Lower leg skin (tissue), 3 donors: ENCODE measurements at regions not wholly inside any gene's neighbourhood (a gene's known extent, or its start where the extent isn't known, plus 50 kb on each side); places are given as distances from the start of the nearest gene placed in this dataset.

Experiments
- POLR2A ChIP-seq, 2 donors: fragments of 450-650 bp; IDR thresholded peaks; one replicate each; pipeline ENCODE4 v1.6.1; 2016 to 2017; ENCODE audit warnings: antibody characterized with exemption in 2 of 2, mild to moderate bottlenecking in 1 of 2, moderate library complexity in 1 of 2
- TF ChIP-seq, protein P1 (sequence below), 3 donors: fragments of 450-650 bp; IDR thresholded peaks; one replicate each; pipeline ENCODE4 v1.5.1; 2016; ENCODE audit warnings: antibody characterized with exemption in 3 of 3, mild to moderate bottlenecking in 3 of 3, moderate library complexity in 2 of 3

- TF ChIP-seq, protein P1, sequence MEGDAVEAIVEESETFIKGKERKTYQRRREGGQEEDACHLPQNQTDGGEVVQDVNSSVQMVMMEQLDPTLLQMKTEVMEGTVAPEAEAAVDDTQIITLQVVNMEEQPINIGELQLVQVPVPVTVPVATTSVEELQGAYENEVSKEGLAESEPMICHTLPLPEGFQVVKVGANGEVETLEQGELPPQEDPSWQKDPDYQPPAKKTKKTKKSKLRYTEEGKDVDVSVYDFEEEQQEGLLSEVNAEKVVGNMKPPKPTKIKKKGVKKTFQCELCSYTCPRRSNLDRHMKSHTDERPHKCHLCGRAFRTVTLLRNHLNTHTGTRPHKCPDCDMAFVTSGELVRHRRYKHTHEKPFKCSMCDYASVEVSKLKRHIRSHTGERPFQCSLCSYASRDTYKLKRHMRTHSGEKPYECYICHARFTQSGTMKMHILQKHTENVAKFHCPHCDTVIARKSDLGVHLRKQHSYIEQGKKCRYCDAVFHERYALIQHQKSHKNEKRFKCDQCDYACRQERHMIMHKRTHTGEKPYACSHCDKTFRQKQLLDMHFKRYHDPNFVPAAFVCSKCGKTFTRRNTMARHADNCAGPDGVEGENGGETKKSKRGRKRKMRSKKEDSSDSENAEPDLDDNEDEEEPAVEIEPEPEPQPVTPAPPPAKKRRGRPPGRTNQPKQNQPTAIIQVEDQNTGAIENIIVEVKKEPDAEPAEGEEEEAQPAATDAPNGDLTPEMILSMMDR (IDR thresholded peaks at IDR 0.05) = no peak
- TF ChIP-seq POLR2A (IDR thresholded peaks at IDR 0.05) = no peak
Measured at GRCh38 chrX:35699642-35700041, 98.5 kb upstream of the MAGEB16 start.
